ENCODE measurements at regions not wholly inside any gene's neighbourhood (a gene's known extent, or its start where the extent isn't known, plus 50 kb on each side); places are given as distances from the start of the nearest gene placed in this dataset.

DNA sequence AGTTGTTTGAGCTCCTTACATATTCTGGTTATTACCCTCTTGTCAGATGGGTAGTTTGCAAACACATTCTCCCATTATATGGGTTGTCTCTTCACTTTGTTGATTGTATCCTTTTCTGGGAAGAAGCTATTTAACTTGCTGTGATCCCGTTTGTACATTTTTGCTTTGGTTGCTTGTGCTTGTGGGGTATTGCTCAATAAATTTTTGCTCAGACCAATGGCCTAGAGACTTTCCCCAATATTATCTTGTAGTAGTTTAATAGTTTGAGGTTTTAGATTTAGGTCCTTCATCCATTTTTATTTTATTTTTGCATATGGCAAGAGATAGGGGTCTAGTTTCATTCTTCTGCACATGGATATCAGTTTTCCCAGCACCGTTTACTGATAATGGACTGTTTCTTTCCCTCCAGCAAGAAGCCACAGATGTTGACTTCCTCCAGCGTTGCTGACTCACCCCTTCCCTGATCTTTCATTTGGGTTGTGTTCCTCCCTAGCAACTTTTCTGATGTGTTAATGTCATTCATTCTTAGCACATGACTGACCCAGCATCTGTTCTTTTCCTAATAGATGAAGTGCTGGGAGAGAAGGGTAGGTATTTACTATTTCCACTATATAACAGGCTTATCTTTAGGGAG, 166.7 kb upstream of the SGO1 start:
- no peak for DNase-seq (ENCODE audit: low read depth in 4 of 4, low spot score in 1 of 4)

DNA sequence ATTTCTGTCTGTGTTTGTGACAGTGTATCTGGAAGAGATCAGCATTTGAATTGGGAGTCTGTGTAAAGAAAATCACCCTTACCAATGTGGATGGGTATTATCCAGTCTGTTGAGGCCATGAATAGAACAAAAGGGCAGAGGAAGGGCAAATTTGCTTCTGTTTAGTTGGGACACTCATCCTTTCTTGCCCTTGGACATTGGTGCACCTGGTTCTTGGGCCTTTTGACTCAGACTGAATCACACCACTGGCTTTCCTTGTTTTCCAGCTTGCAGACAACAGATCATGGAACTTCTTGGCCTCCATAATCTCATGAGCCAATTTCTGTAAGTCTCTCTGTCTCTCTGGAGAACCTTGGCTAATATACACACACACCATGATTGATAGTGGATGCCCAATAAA, 164.4 kb upstream of the SGO1 start:
- no peak for DNase-seq (ENCODE audit: low read depth in 4 of 4, low spot score in 1 of 4)

DNA sequence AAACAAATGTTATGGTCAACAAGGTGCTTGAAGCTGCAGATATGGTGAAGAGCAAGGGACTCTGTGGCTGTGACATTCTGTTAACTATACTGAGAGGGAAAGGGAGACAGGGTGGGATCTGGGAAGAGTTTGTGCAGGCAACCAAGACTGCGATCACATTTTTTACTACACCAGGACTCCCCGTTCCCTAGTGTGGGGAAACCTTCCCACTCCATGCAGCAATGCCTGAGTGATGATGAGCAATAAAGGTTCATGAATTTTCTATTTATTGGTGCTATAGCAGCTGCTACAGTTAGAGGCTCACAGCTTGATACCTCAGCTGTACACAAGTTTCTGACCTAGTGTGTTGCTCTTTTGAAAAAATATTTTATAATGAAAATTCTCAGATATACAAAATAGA, 160.9 kb upstream of the SGO1 start:
- no peak for DNase-seq (ENCODE audit: low read depth in 4 of 4, low spot score in 1 of 4)

DNA sequence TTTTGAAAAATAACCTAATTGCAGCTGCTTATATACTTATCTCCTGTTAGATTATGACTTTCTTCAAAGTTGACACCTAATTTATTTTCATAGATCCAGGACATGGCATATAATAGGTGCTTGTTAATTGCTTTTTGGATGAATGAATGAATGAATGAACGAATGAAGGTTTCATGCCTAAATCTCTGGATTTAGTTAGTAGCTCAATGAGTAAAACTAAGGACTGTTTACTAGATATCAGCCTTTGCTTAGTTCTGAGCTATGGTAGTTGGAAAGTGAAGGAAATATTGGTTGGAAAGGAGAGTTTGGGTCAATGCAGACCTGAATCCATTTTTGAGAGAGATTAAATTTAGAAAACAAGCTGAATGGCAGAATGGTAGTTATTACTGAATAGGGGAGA, 160.4 kb upstream of the SGO1 start:
- DNase-seq (ENCODE audit: low read depth in 4 of 4, low spot score in 1 of 4), result no peak

DNA sequence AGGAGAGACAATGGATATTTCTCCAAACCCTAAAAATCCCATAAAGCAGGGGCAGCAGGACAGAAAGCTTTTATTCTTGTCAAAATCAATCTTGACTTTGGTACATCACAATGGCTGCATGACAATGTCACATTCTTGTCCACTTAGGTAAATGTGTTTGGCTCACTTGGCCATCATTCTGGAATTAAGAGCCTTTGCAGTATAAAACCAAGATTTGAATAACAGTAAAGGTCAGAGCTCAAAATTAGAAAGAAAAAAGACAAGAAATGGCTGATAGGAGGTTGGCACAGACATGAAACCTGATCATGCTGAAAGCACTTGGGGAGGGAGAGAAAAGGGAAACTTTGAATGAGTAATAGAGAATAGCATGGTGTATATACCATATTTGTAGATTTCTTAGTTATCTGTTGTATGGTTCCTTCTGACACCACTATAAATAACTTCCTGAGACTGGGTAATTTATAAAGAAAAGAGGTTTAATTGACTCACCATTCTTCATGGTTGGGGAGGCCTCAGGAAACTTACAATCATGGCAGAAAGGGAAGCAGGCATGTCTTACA, 158.5 kb upstream of the SGO1 start:
- DNase-seq (ENCODE audit: low read depth in 4 of 4, low spot score in 1 of 4), result no peak

DNA sequence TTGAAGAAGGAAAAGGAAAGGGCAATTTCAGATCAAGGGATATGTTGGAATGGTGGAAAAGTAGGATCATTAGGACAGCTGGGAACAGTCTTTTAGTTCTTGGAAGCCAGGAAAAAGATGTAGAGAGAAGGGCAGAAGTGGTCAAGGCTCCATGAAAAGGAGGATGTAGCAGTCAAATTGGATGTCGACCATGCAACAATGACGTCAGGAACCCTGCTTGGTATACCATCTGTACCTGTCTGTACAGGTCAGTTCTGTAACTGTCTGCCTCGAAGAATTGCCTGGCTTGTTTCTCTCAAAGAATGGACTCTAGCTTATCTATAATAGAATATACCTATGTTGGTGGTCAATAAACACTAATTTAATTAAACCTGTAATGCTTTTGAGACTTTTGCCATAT, 157.8 kb upstream of the SGO1 start:
- DNase-seq (ENCODE audit: low read depth in 4 of 4, low spot score in 1 of 4), result no peak

DNA sequence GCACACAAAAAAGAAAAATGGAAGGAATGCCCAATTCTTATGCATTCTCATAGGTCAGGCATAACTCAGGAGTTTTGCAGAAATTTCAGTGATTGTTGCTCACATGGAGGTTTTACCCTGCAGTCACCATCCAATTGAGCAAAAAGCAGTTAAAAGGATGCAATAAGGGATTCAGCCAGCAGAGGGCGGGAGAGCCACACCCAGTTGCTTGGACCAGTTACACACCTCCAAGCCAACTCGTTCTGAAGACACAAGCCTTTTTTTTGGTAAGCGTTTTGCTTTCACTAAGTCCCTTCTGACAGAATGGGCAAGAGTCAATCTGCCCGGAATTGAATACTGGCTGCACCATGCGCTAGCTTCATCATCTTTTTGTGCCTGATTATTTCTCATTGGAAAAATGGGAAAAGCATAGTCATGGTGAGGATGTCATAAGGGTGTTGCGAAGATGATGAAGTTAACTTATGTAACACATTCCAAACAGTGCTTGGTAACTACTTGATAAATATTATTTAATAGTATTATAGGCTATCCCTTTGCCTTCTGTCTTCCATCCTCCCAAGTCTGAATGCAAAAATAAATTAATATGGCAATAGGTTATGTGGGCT, 154.4 kb upstream of the SGO1 start:
- DNase-seq (ENCODE audit: low read depth in 4 of 4, low spot score in 1 of 4), result peak; percentile 21 to 47 (median 37)

DNA sequence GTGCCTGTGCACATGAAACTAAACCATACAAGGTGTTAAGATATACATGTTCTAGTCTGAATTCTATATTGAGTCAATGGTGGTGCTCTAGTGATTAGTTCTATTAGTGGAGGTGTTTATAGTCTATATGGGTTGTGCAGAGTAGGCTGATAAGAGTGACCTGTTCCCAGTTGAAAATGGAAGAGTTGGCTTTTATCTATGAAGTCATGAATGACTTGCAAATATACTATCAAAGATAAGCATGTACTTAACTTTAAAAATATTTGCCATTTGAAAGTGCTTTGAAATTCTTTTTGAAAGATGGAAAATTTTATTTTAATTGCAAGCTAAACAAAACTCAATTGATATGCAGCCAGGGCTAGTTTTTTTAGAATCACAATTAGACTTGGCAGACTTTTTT, 150.6 kb upstream of the SGO1 start:
- DNase-seq (ENCODE audit: low read depth in 4 of 4, low spot score in 1 of 4), result no peak

DNA sequence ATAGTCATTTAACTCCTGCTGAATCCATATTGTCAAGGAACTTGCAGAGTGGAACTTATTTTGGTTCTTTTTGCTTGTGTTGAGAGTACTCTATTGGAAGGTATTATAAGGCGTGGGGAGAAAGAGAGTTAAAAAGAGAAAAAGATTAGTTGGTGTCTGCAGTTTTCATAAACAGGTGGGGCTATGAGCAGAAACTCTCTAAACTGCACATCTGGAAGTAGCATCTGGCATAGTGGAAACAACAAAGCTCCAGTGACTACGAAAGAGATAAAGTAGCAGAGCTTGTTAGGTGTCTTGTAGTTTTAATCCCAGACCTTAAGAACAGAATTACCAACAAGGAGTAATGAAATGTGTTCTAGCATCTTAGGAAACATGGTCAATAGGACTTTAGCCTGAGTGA, 148.8 kb upstream of the SGO1 start:
- no peak for DNase-seq (ENCODE audit: low read depth in 4 of 4, low spot score in 1 of 4)

DNA sequence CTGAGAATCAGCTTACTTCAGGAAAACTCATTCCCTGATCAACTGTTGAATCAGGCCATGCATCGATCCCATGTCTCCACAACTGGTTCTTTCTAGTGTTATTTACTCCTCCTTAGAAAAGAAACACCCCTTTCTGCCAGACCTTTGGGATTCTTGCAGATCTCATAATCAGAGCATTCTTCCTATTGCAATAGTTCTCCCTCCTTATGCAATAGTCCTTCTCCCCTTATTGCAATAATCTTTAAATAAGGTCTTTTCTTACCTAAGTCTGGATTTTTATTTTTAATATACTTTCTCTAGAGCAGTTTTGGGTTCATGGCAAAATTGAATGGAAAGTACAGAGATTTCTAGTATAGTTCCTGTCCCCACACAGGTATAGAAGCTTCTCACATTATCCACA, 141.9 kb upstream of the SGO1 start:
- DNase-seq (ENCODE audit: low read depth in 4 of 4, low spot score in 1 of 4), result no peak

DNA sequence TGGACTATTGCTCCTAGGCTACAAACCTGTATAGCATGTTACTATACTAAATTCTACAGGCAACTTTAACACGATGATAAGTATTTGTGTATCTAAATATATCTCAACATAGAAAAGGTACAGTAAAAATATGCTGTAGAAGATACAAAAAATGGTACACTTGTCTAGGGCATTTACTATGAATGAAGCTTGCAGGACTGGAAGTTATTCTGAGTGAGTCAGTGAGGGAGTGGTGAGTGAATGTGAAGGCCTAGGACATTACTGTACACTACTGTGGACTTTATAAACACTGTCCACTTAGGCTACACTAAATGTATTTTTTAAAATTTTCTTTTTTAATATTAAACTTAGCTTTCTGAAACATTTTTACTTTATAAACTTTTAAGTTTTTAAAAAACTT, 140.5 kb upstream of the SGO1 start:
- no peak for DNase-seq (ENCODE audit: low read depth in 4 of 4, low spot score in 1 of 4)

DNA sequence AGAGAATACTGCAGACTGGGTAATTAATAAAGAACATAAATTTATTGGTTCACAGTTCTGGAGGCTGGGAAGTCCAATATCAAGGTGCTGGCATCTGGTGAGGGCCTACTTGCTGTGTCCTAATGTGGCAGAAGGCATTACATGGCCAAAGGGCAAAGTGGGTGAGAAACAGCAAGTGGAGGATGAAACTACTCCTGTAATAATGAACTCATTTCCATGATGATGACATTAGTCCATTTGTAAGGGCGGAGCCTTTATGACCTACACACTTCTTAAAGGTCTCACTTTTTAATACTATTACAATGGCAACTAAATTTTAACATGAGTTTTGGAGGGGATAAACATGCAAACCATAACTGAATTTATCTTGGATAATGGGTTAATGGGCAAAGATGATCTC, 139.6 kb upstream of the SGO1 start:
- DNase-seq (ENCODE audit: low read depth in 4 of 4, low spot score in 1 of 4), result no peak

DNA sequence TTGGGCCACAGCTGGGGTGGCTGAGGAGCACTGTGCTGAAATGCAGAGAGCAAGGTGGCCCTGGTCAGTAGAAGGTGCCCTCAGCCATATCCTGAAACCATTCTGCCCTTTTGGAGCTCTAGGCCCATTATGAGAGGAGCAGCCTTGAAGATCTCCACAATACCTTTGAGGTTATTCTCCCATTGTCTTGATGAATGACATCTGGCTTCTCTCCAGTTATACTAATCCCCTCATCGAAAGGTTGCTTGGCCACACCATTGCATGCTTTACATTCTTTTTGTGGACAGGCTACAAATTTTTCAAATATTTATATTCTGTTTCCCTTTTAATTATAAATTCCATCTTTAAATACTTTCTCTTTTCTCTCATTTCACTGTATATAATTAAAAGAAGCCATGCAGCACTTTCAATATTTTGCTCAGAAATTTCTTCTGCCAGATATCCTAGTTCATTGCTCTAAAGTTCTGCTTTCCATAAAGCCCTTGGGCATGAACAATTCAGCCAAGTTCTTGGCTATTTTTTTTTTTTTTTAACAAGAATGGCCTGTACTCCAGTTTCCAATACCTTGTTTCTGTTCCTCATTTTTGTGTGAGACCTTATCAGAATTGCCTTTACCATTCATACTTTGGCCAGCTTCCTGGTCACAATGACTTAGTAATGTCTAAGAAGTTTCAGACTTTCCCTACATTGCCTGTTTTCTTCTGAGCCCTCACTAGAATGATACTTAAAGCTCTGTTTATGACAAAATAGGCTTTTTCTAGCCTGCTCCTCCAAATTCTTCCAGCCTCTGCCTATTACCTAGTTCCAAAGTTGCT, 138.9 kb upstream of the SGO1 start:
- DNase-seq (ENCODE audit: low read depth in 4 of 4, low spot score in 1 of 4), result no peak

DNA sequence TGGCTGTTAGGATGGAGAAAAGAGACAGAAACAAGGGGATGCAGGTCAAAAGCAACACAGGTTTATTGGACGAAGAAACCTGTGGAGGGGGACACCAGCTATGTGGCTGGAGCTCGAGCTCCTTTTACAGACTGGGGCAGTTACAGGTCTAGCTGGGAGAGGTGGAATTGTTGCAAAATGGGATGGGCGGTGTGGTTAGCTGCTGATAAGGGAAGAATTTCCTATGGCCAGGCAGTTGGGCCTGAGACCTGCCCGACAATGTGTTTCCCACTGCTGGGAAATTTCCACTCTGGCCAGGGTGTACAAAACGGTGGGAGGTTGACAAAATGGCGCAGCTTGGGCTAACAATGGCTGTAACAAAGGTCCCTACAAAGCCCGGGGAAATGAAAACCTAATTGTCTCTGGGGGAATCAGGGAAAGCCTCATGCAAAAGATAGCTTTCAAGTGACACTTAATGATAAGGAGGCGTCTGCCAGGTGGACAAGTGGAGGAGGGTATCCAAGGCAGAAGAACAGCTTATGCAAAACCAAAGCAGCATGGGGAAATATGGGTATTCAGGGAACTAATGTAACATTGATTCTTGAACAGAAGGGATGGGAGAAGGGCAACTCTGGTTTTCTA, 137.4 kb upstream of the SGO1 start:
- no peak for DNase-seq (ENCODE audit: low read depth in 4 of 4, low spot score in 1 of 4)

DNA sequence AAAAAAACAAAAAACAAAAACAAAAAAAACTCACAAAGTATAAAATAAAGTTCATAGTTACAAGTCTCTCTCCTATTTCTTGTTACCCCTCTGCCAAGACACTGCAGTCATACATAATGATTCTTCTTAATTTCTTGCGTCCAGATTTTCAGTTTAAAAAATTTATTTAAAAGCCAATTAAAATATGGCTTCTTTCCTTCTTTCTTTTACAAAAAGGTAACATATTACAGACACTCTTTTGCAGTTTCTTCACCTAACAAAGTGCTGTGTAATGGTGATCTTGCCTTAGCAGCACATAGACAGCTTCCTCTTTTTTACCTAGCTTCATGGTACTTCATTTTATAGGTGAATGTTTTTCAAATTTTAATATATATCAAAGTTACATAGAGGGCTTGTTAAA, 136.1 kb upstream of the SGO1 start:
- no peak for DNase-seq (ENCODE audit: low read depth in 4 of 4, low spot score in 1 of 4)

DNA sequence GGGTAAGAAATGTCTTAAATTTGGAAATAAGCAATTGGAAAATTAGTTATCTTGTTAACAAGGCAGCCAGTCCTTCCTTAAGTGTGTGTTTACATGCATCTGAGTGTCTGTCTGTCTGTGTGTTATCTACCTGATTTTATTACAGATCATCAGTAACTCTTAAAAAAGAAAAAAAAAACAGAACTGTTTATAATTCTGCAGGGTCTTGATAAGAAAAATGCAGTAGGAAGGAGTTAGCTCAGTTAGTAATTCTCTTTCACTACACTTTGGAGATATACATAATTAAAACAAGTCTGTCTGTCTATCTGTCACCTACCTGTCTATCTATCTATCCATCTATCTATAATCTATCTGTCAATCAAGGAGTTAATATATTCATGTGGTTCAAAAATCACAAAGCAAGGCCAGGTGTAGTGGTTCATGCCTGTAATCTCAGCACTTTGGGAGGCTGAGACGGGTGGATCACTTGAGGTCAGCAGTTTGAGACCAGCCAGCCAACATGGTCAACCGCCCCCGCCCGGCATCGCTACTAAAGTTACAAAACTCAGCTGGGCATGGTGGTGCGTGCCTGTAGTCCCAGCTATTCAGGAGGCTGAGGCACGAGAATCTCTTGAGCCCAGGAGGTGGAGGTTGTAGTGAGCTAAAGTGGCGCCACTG, 135.5 kb upstream of the SGO1 start:
- no peak for DNase-seq (ENCODE audit: low read depth in 4 of 4, low spot score in 1 of 4)

DNA sequence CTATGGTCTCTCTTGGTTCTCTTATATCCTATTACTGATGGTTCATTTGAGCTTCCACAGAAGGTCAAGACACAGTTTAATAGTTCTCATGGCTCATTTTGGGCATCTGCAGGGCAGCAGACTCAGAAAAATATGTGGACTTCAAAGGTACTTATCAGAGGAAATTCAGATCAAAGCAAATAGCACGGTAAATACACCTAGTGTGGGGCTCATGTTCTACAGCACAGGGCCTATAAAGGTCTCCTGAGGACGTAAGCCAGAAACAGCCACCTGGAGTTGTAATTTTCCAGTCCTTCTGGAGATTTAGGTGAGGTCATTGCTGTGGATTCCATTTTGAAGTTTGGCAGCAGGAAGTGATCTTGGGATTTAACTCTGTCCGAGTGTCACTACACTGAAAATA, 134.5 kb upstream of the SGO1 start:
- DNase-seq (ENCODE audit: low read depth in 4 of 4, low spot score in 1 of 4), result no peak

DNA sequence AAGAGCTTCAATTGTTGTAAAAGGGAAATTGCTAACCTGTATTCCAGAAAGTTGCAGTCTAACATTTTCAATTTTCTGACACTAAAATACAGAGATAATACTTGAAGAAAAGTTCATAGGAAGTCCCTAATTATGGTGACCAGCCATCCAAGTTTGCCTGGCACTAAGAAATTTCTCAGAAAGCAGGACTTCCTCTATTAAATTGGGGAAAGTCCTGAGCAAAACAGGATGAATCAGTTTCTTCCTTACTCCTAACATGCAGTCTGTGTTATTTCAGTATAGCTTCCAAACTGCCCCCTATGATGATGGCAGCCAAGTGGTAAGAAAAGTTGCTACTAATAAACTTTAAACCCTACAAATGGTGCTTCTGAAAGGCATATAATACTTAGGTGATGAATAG, 133.5 kb upstream of the SGO1 start:
- DNase-seq (ENCODE audit: low read depth in 4 of 4, low spot score in 1 of 4), result no peak

DNA sequence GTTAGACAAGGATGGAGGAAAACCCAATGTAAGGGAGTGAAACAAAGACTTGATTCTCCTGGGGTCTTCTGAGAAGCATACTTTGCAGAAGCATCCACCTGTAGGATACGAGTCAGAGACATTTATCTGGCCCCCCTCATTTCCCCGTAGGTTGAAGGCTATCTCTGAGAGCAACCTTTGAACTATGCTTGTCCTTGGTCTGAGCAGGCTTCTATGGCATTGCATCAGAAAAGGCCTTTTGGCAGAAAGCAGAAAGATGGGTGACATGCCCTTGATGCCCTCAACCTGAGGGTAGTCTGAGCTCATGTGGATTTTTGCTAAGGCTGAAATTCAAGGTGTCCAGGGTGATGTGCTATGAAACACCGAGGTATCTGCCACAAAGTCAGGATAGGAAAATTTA, 131.6 kb upstream of the SGO1 start:
- no peak for DNase-seq (ENCODE audit: low read depth in 4 of 4, low spot score in 1 of 4)

DNA sequence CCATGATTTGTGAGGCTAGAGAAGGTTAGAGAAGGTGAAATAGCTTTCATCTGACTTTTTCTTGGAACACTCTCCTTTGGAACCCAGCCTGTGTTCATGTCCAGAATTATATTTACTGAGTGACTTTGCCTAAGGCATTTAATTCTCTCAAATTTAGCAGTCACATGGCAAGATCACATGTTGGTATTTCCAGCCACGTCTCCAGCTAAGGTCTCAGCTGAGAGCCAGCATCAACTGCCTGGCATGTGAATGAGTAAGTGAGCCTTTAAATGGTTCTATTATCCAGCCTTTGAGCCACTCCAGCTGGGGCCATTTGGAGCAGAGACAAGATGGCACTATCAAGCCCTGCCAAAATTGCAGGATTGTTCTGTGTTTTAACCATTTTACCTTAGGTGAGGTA, 130.2 kb upstream of the SGO1 start:
- DNase-seq (ENCODE audit: low read depth in 4 of 4, low spot score in 1 of 4), result no peak

DNA sequence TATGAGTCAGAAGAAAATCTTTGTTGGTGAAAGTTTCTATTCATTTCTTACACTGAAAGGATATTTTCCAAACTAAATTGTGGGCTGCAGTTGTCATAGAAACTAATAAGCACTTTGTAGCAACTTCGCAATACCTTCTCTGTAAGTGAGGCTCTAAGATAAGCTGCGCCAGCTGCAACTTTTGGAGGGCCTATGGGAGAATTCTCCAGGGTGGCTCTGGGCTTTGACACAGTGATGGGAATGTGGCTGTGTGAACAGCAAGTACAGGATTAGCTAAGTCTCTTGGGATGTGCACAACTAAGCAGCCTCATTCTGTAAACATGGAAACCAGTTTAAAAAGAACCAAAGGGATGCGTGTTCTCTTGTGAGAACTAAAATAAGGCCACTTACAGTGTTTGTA, 124.6 kb upstream of the SGO1 start:
- no peak for DNase-seq (ENCODE audit: low read depth in 4 of 4, low spot score in 1 of 4)

Measured in stimulated activated CD4-positive, alpha-beta T cell treated with anti-CD3 and anti-CD28 coated beads, Interleukin-1b, Interleukin-23, amount 100 ng/mL, for 24 hours (primary cell).